WERI-Rb-1 (cell line): ENCODE measurements at regions not wholly inside any gene's neighbourhood (a gene's known extent, or its start where the extent isn't known, plus 50 kb on each side); places are given as distances from the start of the nearest gene placed in this dataset.

Experiments
- DNase-seq: peaks from one replicate; pipeline ENCODE4 v3.0.0-alpha.2; 2020
- H3K27ac ChIP-seq: fragments of 250-450 bp; sonication (Bioruptor Pico); 2 replicates; pipeline ENCODE4 v1.5.1; 2020; ENCODE audit warnings: mild to moderate bottlenecking, moderate library complexity
- H3K27me3 ChIP-seq: fragments of 250-450 bp; sonication (Bioruptor Pico); 2 replicates; pipeline ENCODE4 v1.5.1; 2021; ENCODE audit warnings: mild to moderate bottlenecking, low read depth, moderate library complexity; ENCODE audit not compliant: insufficient read depth, severe bottlenecking
- H3K36me3 ChIP-seq: fragments of 250-450 bp; sonication (Bioruptor Pico); 2 replicates; pipeline ENCODE4 v1.5.1; 2020; ENCODE audit warnings: mild to moderate bottlenecking, moderate library complexity
- H3K4me3 ChIP-seq: 2 replicates; pipeline ENCODE4 v1.5.1; 2011; ENCODE audit warnings: low read depth, mild to moderate bottlenecking, control low read depth, low read length
- H3K9me3 ChIP-seq: fragments of 250-450 bp; sonication (Bioruptor Pico); 2 replicates; pipeline ENCODE4 v1.5.1; 2021; ENCODE audit warnings: mild to moderate bottlenecking, moderate library complexity; ENCODE audit not compliant: severe bottlenecking
- TF ChIP-seq, protein P1 (sequence below): IDR thresholded peaks from 2 replicates; pipeline ENCODE4 v1.5.1; 2011; ENCODE audit warnings: low read depth, mild to moderate bottlenecking, control low read depth, inconsistent platforms, low read length

DNA sequence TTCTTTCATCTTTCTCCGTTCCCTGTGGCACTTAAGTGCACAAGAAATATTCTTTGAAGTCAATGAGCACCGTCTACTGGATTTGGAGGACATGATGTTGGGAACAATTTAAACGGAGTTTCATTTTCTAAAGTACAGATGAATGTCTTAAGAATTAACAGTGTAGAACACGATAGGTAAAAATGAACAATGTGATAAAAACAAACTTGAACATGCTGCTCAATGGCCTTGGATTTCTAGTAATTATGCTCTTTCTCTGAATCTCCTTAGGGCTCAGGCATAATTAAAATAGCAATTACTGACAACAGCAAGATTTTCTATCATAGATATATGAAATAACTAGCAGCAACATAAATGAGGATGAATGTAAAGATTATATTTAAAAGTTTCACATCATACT, 142.2 kb upstream of the CDH6 start:
- H3K27me3 ChIP-seq = no peaks in the 10 kb centered on the region
- no peaks in the 10 kb centered on the region for H3K36me3 ChIP-seq
- TF ChIP-seq, protein P1, sequence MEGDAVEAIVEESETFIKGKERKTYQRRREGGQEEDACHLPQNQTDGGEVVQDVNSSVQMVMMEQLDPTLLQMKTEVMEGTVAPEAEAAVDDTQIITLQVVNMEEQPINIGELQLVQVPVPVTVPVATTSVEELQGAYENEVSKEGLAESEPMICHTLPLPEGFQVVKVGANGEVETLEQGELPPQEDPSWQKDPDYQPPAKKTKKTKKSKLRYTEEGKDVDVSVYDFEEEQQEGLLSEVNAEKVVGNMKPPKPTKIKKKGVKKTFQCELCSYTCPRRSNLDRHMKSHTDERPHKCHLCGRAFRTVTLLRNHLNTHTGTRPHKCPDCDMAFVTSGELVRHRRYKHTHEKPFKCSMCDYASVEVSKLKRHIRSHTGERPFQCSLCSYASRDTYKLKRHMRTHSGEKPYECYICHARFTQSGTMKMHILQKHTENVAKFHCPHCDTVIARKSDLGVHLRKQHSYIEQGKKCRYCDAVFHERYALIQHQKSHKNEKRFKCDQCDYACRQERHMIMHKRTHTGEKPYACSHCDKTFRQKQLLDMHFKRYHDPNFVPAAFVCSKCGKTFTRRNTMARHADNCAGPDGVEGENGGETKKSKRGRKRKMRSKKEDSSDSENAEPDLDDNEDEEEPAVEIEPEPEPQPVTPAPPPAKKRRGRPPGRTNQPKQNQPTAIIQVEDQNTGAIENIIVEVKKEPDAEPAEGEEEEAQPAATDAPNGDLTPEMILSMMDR = no peak
- no peak for DNase-seq
- no peak overlapping the region for H3K27ac ChIP-seq
- no peaks in the 10 kb centered on the region for H3K9me3 ChIP-seq
- H3K4me3 ChIP-seq = no peak overlapping the region

DNA sequence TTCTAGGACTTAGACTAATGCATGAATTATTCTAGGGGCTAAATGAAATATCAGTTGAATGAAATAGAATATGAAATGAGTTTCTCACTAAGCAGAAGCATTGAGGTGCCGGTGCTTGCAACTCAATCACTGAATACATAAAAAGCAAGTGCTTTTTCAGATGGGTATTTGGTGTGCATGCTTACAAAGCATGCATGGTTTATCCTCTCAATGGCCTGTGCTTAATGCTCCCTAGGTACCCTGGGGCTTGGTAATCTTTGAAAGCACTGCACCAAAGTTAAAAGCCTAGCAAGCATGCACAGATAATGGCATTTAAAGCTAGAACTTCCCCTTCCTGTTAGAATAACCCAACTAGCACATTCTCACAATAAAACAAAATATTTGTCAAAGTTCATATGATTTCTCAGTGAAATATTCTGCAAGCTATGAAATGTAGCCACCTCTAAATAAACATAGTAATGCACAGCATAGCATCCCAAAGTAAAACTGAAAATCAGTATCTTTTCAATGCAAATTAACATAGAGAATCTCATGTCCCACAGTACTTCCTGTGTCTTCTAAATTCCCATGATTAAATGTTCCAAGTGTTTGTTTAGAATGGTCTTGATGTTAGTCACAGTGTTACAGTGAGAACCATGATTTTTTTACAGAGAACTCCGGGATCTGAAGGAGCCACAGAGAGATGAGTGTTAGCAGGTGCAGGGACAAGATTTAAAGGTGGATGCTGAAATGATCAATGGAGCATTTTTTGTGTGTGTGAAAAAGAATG, 143.4 kb upstream of the CDH6 start:
- Histone ChIP-seq H3K9me3 (peaks cover 2% of the 10 kb centered on the region), H3K36me3 (no peaks in the 10 kb centered on the region), H3K4me3 (no peak overlapping the region), H3K27me3 (no peaks in the 10 kb centered on the region), H3K27ac (no peak overlapping the region)
- no peak for DNase-seq
- TF ChIP-seq, protein P1 = no peak

DNA sequence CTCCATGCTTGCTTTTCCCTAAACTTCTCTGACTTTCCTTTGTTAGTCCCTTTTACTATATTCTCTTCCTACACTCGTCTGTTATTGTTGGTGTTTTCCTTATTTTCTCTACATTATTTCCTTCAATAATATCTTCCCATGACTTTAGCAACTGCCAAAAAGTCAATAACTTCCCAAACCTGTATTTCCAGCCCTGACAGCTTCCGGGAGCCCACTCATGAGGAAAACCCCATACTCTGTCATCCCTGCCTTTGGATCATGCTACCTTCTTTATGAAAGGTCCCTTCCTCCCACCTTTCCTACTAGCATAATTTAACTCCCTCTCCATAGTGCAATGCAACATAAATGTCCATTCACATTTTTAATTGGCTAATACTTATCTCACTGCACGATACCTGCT, 144.0 kb upstream of the CDH6 start:
- DNase-seq = no peak
- Histone ChIP-seq H3K9me3 (peaks cover 2% of the 10 kb centered on the region), H3K27ac (no peak overlapping the region), H3K4me3 (no peak overlapping the region), H3K36me3 (no peaks in the 10 kb centered on the region), H3K27me3 (no peaks in the 10 kb centered on the region)
- TF ChIP-seq, protein P1 = no peak

DNA sequence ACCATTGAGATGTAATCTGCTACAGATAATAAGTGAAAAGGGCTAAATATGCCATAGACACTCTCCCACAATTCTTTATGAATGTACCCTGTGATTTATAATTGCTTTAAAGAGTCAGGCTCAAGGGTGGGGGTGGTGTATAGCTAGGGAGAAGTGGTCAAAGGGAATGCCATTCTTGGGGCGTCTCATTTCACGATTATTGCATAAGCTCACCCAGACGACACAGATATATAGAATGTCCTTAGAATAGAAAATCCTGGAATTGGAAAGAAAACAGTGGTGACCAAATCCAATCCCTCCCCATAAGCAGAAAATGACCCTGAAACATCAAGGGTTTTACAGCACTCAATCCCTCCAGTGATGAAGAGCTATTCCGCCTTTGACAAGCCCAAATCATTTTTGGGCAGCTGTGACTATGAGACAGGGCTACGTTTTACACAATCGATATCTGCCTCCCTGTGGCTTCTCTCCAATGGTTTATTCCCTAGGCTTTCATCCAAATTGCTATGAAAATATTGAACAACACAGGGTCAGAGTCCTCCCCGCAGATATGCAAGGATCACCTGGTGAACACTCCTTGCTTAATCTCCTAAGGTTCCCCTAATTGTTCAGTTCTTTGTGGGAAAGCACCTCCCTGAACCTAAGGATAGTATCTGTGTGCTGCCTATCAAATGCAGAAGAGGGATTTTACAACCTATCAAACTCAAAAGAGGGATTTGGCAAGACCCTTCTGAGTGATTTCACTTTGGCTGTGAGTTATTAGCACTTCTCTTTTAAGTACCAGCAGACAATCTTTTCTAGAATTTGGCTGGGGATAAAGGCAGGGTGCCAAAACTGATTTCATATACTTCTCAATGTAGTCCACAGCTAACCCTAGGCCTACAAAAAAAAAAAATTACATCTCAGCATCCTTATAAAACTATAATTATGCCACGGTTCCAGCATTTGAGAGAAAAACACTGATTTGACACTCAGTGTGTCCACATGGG, 144.9 kb upstream of the CDH6 start:
- Histone ChIP-seq H3K4me3 (no peak overlapping the region), H3K27ac (no peak overlapping the region), H3K36me3 (no peaks in the 10 kb centered on the region), H3K9me3 (peaks cover 2% of the 10 kb centered on the region), H3K27me3 (no peaks in the 10 kb centered on the region)
- TF ChIP-seq, protein P1 = no peak
- no peak for DNase-seq

DNA sequence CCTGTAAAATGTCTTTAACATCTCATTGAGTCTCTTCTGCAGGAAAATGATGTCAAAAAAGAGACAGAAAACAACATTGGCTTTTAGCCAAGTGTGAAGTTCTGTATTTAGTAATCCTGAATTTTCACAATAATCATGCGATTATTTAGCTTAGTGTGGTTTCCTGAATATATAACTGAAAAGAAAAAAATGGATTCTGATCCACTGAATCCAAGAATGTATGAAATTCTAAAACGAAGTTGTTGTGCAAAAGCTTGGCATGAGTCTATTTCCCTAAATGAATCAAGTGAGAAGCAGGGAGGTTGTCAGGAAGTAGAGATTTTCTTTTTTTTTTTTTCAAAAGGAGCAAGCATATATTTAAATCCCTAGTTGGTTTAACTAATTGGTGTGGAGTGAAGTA, 145.9 kb upstream of the CDH6 start:
- H3K4me3 ChIP-seq = no peak overlapping the region
- DNase-seq = no peak
- H3K36me3 ChIP-seq = no peaks in the 10 kb centered on the region
- H3K9me3 ChIP-seq = peaks cover 2% of the 10 kb centered on the region
- TF ChIP-seq, protein P1 = no peak
- H3K27me3 ChIP-seq = no peaks in the 10 kb centered on the region
- H3K27ac ChIP-seq = no peak overlapping the region
